CD14-positive monocyte (primary cell): ENCODE measurements at regions not wholly inside any gene's neighbourhood (a gene's known extent, or its start where the extent isn't known, plus 50 kb on each side); places are given as distances from the start of the nearest gene placed in this dataset.

ENCODE experiments used
- DNase-seq, 3 donors: peaks; one replicate each; pipeline ENCODE4 v3.0.0-alpha.2; 2011 to 2022
- H2AFZ ChIP-seq: 2 replicates; pipeline ENCODE4 v1.6.0; 2012; ENCODE audit warnings: mild to moderate bottlenecking, low read depth, low read length, inconsistent platforms; ENCODE audit not compliant: insufficient read depth, poor library complexity, severe bottlenecking
- H3K27ac ChIP-seq, 2 donors: 1 replicate in 1 of 2; 2 replicates in 1 of 2; pipeline ENCODE4 v1.5.1; 2012 to 2013; ENCODE audit warnings: low read length in 2 of 2, control low read depth in 1 of 2, inconsistent platforms in 1 of 2, low read depth in 1 of 2, mild to moderate bottlenecking in 1 of 2
- H3K27me3 ChIP-seq, 2 donors: one replicate each; pipeline versions ENCODE4 v1.6.0 to v1.6.1; 2011 to 2013; ENCODE audit warnings: low read length in 2 of 2; ENCODE audit not compliant: control insufficient read depth in 2 of 2, insufficient read depth in 2 of 2
- H3K36me3 ChIP-seq, 2 donors: replicated peaks in 1 of 2; 1 replicate in 1 of 2; 2 replicates in 1 of 2; pipeline versions ENCODE4 v1.5.1 to v1.6.1; 2012 to 2013; ENCODE audit warnings: low read length in 2 of 2, control low read depth in 1 of 2, inconsistent platforms in 1 of 2, mild to moderate bottlenecking in 1 of 2; ENCODE audit not compliant: insufficient read depth in 2 of 2, control insufficient read depth in 1 of 2
- H3K4me1 ChIP-seq, 2 donors: 1 replicate in 1 of 2; 2 replicates in 1 of 2; pipeline versions ENCODE4 v1.5.1 to v1.6.1; 2012 to 2013; ENCODE audit warnings: low read length in 2 of 2, control low read depth in 1 of 2, inconsistent platforms in 1 of 2, mild to moderate bottlenecking in 1 of 2, moderate library complexity in 1 of 2; ENCODE audit not compliant: insufficient read depth in 2 of 2, control insufficient read depth in 1 of 2
- H3K4me2 ChIP-seq: replicated peaks from 2 replicates; pipeline ENCODE3; 2012; ENCODE audit warnings: low read length, moderate library complexity, mild to moderate bottlenecking; ENCODE audit not compliant: poor library complexity, severe bottlenecking; ENCODE audit errors: extremely low read depth
- H3K4me3 ChIP-seq, 3 experiments: fragments of 200-600 bp in 1 of 3; sonication (generic) in 1 of 3; replicated peaks in 1 of 3; 1 replicate in 2 of 3; 2 replicates in 1 of 3; pipeline ENCODE4 v1.5.1; 2011 to 2013; ENCODE audit warnings: low read length in 3 of 3, mild to moderate bottlenecking in 3 of 3, control low read depth in 2 of 3, low read depth in 2 of 3, inconsistent platforms in 1 of 3, moderate library complexity in 1 of 3
- H3K79me2 ChIP-seq: 2 replicates; pipeline ENCODE4 v1.6.0; 2012; ENCODE audit warnings: mild to moderate bottlenecking, control low read depth, inconsistent platforms, low read length, moderate library complexity; ENCODE audit not compliant: insufficient read depth
- H3K9ac ChIP-seq: 2 replicates; pipeline ENCODE4 v1.6.0; 2017; ENCODE audit warnings: low read length, mild to moderate bottlenecking; ENCODE audit not compliant: insufficient read depth, poor library complexity, severe bottlenecking
- H3K9me3 ChIP-seq, 2 donors: replicated peaks in 1 of 2; 1 replicate in 1 of 2; 2 replicates in 1 of 2; pipeline versions ENCODE4 v1.5.1 to v1.6.1; 2012 to 2013; ENCODE audit warnings: low read length in 2 of 2, control low read depth in 1 of 2; ENCODE audit not compliant: control insufficient read depth in 1 of 2, insufficient read depth in 1 of 2
- H4K20me1 ChIP-seq: 2 replicates; pipeline ENCODE4 v1.6.0; 2012; ENCODE audit warnings: mild to moderate bottlenecking, low read length, control low read depth, moderate library complexity; ENCODE audit not compliant: insufficient read depth
- H3K27ac Mint-ChIP-seq, 7 donors: one replicate each; pipeline ENCODE4 v1.8.0; 2020; ENCODE audit warnings: mild to moderate bottlenecking in 7 of 7, mixed read lengths in 7 of 7, moderate library complexity in 6 of 7, inconsistent platforms in 2 of 7
- H3K27me3 Mint-ChIP-seq, 3 donors: one replicate each; pipeline ENCODE4 v1.8.0; 2021 to 2022; ENCODE audit warnings: low read depth in 3 of 3, mild to moderate bottlenecking in 3 of 3, mixed read lengths in 3 of 3, moderate library complexity in 3 of 3, inconsistent platforms in 1 of 3
- H3K36me3 Mint-ChIP-seq, 2 donors: one replicate each; pipeline ENCODE4 v1.8.0; 2020; ENCODE audit warnings: mixed read lengths in 2 of 2, inconsistent platforms in 1 of 2, mild to moderate bottlenecking in 1 of 2
- H3K4me1 Mint-ChIP-seq: one replicate; pipeline ENCODE4 v1.8.0; 2020; ENCODE audit warnings: mild to moderate bottlenecking, mixed read lengths
- H3K4me3 Mint-ChIP-seq, 2 donors: one replicate each; pipeline ENCODE4 v1.8.0; 2020; ENCODE audit warnings: mild to moderate bottlenecking in 2 of 2, mixed read lengths in 2 of 2, moderate library complexity in 1 of 2
- H3K9me3 Mint-ChIP-seq, 7 donors: one replicate each; pipeline ENCODE4 v1.8.0; 2020 to 2022; ENCODE audit warnings: mixed read lengths in 7 of 7, mild to moderate bottlenecking in 6 of 7, moderate library complexity in 6 of 7, inconsistent platforms in 2 of 7
- CTCF ChIP-seq: fragments of 200-600 bp; IDR thresholded peaks from one replicate; pipeline ENCODE4 v1.8.0; 2022; ENCODE audit warnings: antibody characterized with exemption, mild to moderate bottlenecking
- WGBS: methylation state at CpG from one replicate; pipeline ENCODE4 v1.1.5; 2013; ENCODE audit warnings: missing lambda C conversion rate; ENCODE audit not compliant: insufficient coverage; 5-methylcytosine and 5-hydroxymethylcytosine counted together
- intact Hi-C, 2 donors: fragments of 100-400 bp; cut with micrococcal nuclease; formaldehyde crosslinking; loops; one replicate each; pipeline versions ENCODE4 v1.15.0 to v1.15.1; 2023

DNA sequence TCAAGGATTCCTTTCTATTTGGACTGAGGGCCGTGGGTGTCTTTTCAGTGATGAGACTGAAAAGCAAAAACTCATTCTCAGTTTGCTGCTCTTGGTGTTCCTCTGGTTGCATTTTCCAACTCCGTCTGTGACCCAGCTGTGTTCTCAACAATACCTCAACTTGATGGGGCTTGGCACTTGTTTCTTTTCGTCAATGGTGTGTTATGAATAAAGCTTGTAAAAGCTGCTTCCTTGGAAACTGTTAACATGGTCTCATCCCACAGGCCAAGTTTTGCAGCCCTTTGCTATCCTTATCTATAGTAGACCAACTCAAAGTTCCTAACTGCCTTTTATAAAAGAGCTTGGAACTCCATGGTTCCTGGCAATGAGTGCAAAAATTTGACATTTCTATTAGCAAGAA is 142.5 kb upstream of the UBE2E1 start:
- no peak overlapping the region for H2AFZ ChIP-seq
- H4K20me1 ChIP-seq = no peaks in the 10 kb centered on the region
- no peak overlapping the region for H3K4me2 ChIP-seq
- no peak overlapping the region for H3K27ac Mint-ChIP-seq
- TF ChIP-seq CTCF = no peak
- no peaks in the 10 kb centered on the region for H3K27me3 ChIP-seq
- no peak overlapping the region for H3K9ac ChIP-seq
- H3K27ac ChIP-seq = no peak overlapping the region
- no CpG with 5 or more reads among the region's 3 CpGs for WGBS
- H3K4me3 ChIP-seq = no peak overlapping the region
- no peak overlapping the region for H3K4me3 Mint-ChIP-seq
- H3K27me3 Mint-ChIP-seq = peaks cover 0 to 3% (median 0%) of the 10 kb centered on the region in 3 donors
- intact Hi-C loops = no loop called here
- H3K9me3 Mint-ChIP-seq = peaks cover 0 to under 1% (median 0%) of the 10 kb centered on the region in 7 donors
- no peak for DNase-seq
- H3K36me3 ChIP-seq = no peaks in the 10 kb centered on the region
- H3K36me3 Mint-ChIP-seq = no peaks in the 10 kb centered on the region
- H3K79me2 ChIP-seq = no peaks in the 10 kb centered on the region
- H3K4me1 ChIP-seq = peaks cover 15 to 21% of the 10 kb centered on the region in 2 donors
- peaks cover 22% of the 10 kb centered on the region for H3K4me1 Mint-ChIP-seq
- no peaks in the 10 kb centered on the region for H3K9me3 ChIP-seq

DNA sequence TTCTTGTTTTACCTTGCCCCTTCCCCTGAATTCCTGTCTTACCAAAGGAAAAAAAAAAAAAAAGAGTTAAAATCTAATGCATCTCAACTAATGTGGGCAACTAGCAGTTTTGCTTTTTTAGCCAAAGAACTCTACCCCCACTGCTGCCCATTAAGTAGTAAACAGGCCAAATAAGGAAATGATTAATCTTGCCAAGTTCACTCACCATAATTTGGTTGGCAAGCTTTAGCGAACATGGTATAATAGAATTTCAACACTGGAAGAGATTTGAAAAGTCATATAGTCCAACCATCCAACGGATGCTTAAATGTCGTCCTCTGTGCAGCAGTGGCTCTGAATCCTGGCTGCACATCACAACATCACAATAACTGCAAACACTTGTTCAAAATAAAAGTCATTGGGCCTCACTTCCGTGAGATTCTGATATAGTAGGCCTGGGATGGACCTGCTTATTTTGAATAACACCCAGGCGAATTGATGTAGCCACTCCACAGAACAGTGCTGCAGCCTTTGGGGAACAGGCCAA is 142.0 kb upstream of the UBE2E1 start:
- no peak overlapping the region for H3K9ac ChIP-seq
- intact Hi-C loops = no loop called here
- TF ChIP-seq CTCF = no peak
- Mint-ChIP-seq H3K4me1 (peaks cover 21% of the 10 kb centered on the region), H3K27me3 (peaks cover 0 to 3% (median 0%) of the 10 kb centered on the region in 3 donors), H3K36me3 (no peaks in the 10 kb centered on the region), H3K4me3 (no peak overlapping the region), H3K9me3 (peaks cover 0 to 2% (median 0%) of the 10 kb centered on the region in 7 donors), H3K27ac (no peak overlapping the region)
- H3K27ac ChIP-seq = no peak overlapping the region
- H4K20me1 ChIP-seq = no peaks in the 10 kb centered on the region
- peaks cover 13 to 18% of the 10 kb centered on the region in 2 donors for H3K4me1 ChIP-seq
- no peak for DNase-seq
- H3K27me3 ChIP-seq = no peaks in the 10 kb centered on the region
- no peaks in the 10 kb centered on the region for H3K9me3 ChIP-seq
- no peak overlapping the region for H2AFZ ChIP-seq
- no peaks in the 10 kb centered on the region for H3K36me3 ChIP-seq
- WGBS = 100% methylated on average over 1 of the region's 5 CpGs
- H3K4me3 ChIP-seq = no peak overlapping the region
- no peak overlapping the region for H3K4me2 ChIP-seq
- H3K79me2 ChIP-seq = no peaks in the 10 kb centered on the region
